GM21515 (cell line): ENCODE measurements at regions not wholly inside any gene's neighbourhood (a gene's known extent, or its start where the extent isn't known, plus 50 kb on each side); places are given as distances from the start of the nearest gene placed in this dataset.
"Not testable (repeated sequence)": the region's sequence is repeated elsewhere in the genome, so short reads cannot be mapped to it uniquely, and the experiment has no call there.

Experiments
- ATAC-seq: cut with Tn5 transposase; IDR thresholded peaks from one replicate; pipeline ENCODE4 v1.9.1; 2021; ENCODE audit not compliant: unreplicated experiment

- ATAC-seq, result no peak
Observed at GRCh38 chr21:41612674-41613532, 104.9 kb upstream of the TMPRSS2 start.

- no peak for ATAC-seq
Observed at GRCh38 chr21:41611966-41612606, 104.1 kb upstream of the TMPRSS2 start.

- no peak for ATAC-seq
Observed at GRCh38 chr21:41611441-41611840, 103.5 kb upstream of the TMPRSS2 start.

- not testable (repeated sequence) for ATAC-seq
Observed at GRCh38 chr21:41610840-41611115, 102.8 kb upstream of the TMPRSS2 start.

- no peak for ATAC-seq
Observed at GRCh38 chr21:41610042-41610839, 102.3 kb upstream of the TMPRSS2 start.

GRCh38 chr21:41606706-41607105 is 98.7 kb upstream of the TMPRSS2 start:
- ATAC-seq, result no peak

GRCh38 chr21:41605934-41606285 is 98.0 kb upstream of the TMPRSS2 start:
- ATAC-seq, result no peak

GRCh38 chr21:41605178-41605933 is 97.4 kb upstream of the TMPRSS2 start:
- no peak for ATAC-seq

GRCh38 chr21:41604583-41605041 is 96.7 kb upstream of the TMPRSS2 start:
- ATAC-seq, result no peak

GRCh38 chr21:41603476-41603875 is 95.5 kb upstream of the TMPRSS2 start:
- no peak for ATAC-seq

GRCh38 chr21:41602531-41602930 is 94.6 kb upstream of the TMPRSS2 start:
- ATAC-seq, result no peak

- no peak for ATAC-seq
Observed at GRCh38 chr21:41601573-41602368, 93.8 kb upstream of the TMPRSS2 start.

GRCh38 chr21:41600961-41601572 is 93.1 kb upstream of the TMPRSS2 start:
- no peak for ATAC-seq

- ATAC-seq, result no peak
Observed at GRCh38 chr21:41600556-41600955, 92.6 kb upstream of the TMPRSS2 start.

- no peak for ATAC-seq
Observed at GRCh38 chr21:41600116-41600515, 92.2 kb upstream of the TMPRSS2 start.

GRCh38 chr21:41598561-41599431 is 90.8 kb upstream of the TMPRSS2 start:
- no peak for ATAC-seq

- no peak for ATAC-seq
Observed at GRCh38 chr21:41597811-41598231, 89.9 kb upstream of the TMPRSS2 start.

- ATAC-seq, result no peak
Observed at GRCh38 chr21:41597227-41597626, 89.3 kb upstream of the TMPRSS2 start.
